ENCODE measurements at regions not wholly inside any gene's neighbourhood (a gene's known extent, or its start where the extent isn't known, plus 50 kb on each side); places are given as distances from the start of the nearest gene placed in this dataset.

DNA sequence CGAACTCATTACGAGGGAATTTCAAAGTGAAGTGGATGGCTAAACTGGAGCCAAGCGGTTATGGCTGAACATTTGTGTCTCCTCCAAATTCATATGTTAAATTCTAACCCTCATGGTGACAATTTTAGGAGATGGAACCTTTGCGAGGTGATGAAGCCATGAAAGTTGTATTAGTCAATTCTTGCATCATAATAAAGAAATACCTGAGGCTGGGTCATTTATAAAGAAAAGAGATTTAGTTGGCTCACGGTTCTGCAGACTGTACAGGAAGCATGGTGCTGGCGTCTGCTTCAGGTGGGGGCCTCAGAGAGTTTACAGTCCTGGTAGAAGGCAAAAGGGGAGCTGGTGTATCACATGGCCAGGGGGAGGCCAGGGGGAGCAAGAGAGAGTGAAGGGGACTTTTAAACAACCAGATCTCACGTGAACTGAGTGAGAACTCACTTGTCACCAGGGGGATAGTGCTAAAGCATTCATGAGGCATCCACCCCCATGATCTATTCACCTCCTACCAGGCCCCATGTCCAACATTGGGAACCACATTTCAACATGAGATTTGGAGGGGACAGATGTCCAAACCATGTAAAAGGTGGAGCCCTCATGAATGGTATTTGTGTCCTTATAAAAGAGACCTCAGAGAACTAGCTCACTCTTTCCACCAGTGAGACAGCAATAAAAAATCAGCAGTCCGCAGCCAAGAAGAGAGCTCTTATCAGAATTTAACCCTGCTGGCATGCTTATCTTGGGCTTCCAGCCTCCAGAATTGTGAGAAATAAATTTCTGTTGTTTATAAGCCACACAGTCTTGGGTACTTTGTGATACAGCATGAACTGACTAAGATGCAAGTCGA is 143.4 kb downstream of the MTRR start:
- no peak for DNase-seq
- Mint-ChIP-seq H3K27ac (ENCODE audit: unreplicated experiment) (no peak overlapping the region), H3K4me1 (ENCODE audit: low read depth, unreplicated experiment) (no peaks in the 10 kb centered on the region), H3K4me3 (ENCODE audit: low read depth, unreplicated experiment) (no peak overlapping the region), H3K9me3 (ENCODE audit: low read depth, unreplicated experiment) (peaks cover 3% of the 10 kb centered on the region), H3K36me3 (ENCODE audit: insufficient read depth, unreplicated experiment) (no peaks in the 10 kb centered on the region), H3K27me3 (ENCODE audit: unreplicated experiment) (no peaks in the 10 kb centered on the region)
- intact Hi-C loops (cut with micrococcal nuclease; ENCODE audit: unreplicated experiment) = no loop called here
- CTCF ChIA-PET = no interaction called here
- TF ChIP-seq, protein P1, sequence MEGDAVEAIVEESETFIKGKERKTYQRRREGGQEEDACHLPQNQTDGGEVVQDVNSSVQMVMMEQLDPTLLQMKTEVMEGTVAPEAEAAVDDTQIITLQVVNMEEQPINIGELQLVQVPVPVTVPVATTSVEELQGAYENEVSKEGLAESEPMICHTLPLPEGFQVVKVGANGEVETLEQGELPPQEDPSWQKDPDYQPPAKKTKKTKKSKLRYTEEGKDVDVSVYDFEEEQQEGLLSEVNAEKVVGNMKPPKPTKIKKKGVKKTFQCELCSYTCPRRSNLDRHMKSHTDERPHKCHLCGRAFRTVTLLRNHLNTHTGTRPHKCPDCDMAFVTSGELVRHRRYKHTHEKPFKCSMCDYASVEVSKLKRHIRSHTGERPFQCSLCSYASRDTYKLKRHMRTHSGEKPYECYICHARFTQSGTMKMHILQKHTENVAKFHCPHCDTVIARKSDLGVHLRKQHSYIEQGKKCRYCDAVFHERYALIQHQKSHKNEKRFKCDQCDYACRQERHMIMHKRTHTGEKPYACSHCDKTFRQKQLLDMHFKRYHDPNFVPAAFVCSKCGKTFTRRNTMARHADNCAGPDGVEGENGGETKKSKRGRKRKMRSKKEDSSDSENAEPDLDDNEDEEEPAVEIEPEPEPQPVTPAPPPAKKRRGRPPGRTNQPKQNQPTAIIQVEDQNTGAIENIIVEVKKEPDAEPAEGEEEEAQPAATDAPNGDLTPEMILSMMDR (IDR thresholded peaks at IDR 0.05; ENCODE audit: unreplicated experiment) = no peak
- BruUV-seq (replicated peaks) = no TSS peak

DNA sequence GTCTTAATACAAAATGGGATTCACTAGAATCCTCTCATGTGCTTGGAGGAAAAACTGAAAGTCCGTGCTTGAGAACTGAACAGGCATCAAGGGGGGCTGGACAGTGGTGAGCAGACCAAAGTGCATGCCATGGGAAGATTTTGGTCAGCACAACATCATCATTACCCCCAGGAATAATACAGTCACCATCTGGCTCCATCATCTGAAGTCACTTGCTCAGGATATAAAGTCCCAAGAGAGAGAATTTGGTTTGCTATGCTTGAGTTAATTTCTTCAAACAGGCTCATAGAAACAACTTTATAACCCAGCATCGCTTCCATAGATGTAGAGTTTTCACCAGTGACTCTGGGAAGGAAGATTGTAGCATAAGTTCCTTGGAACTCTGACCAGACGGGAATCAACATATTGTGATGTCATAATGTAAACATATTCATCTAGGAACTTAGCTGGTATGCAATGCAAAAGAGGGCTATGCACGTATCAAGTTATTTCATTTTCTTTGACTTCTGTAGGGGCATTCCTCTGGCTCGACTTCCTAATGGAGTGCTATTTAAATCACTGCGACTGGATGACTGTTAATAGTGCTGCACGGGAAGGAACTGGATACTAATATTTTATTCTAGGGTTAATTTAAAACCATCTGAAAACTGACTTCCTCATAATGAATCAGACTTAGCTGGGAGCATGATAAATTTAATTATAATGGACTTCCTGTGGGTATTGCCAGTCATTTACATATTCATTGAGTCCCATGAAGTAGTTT is 145.2 kb downstream of the MTRR start:
- H3K27me3 Mint-ChIP-seq (ENCODE audit: unreplicated experiment) = no peaks in the 10 kb centered on the region
- intact Hi-C loops (cut with micrococcal nuclease; ENCODE audit: unreplicated experiment) = no loop called here
- TF ChIP-seq, protein P1 (IDR thresholded peaks at IDR 0.05; ENCODE audit: unreplicated experiment) = no peak
- H3K4me3 Mint-ChIP-seq (ENCODE audit: low read depth, unreplicated experiment) = no peak overlapping the region
- no peaks in the 10 kb centered on the region for H3K36me3 Mint-ChIP-seq (ENCODE audit: insufficient read depth, unreplicated experiment)
- peaks cover 3% of the 10 kb centered on the region for H3K9me3 Mint-ChIP-seq (ENCODE audit: low read depth, unreplicated experiment)
- no peak overlapping the region for H3K27ac Mint-ChIP-seq (ENCODE audit: unreplicated experiment)
- no TSS peak for BruUV-seq (replicated peaks)
- CTCF ChIA-PET = no interaction called here
- H3K4me1 Mint-ChIP-seq (ENCODE audit: low read depth, unreplicated experiment) = no peaks in the 10 kb centered on the region
- no peak for DNase-seq

DNA sequence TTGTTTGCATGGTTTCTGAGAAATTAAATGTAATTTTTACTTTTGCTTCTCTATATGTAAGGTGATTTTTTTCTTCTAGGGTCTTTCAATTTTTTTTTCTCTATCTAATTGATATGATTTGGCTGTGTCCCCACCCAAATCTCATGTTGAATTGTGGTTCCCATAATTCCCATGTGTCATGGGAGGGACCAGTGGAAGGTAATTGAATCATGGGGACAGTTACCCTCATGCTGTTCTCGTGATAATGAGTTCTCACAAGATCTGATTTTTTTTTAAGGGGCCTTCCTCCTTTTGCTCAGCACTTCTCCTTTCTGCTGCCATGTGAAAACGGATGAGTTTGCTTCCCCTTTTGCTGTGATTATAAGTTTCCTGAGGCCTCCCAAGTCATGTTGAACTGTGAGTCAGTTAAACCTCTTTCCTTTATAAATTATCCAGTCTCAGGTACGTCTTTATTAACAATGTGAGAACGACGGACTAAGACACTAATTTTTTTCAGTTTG is 150.8 kb downstream of the MTRR start:
- no peak overlapping the region for H3K4me3 Mint-ChIP-seq (ENCODE audit: low read depth, unreplicated experiment)
- H3K4me1 Mint-ChIP-seq (ENCODE audit: low read depth, unreplicated experiment) = no peaks in the 10 kb centered on the region
- no TSS peak for BruUV-seq (replicated peaks)

DNA sequence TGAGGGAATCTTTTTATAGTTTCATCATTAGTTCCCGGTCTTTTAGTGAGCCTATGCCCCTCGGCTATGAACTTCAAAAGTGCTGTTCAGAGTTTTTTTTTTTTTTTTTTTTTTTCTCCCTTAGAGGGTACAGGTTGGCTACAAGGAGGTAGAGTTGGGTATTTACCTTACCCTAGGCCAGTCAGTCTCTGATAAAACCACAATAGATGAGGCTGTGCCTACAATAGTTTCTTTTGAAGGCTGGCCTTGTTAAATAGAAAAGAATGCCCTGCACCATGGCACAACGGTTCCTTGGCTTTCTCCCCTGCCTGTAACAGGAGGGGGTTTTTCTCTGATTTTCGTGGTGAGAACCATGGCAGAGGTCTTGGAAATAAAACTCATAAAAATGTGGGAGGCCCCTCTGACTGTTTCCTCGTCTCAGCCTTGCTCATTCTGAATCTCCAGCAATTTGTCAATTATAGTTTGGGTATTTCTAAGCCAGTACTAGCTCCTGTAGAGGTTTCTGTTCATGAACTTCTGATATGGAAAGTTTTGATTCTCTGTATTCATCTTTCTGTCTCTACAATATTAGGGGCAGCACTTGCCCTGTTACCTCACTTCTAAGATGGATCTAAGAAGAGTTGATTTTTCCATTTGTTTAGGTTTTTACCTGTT is 152.0 kb downstream of the MTRR start:
- no TSS peak for BruUV-seq (replicated peaks)
- CTCF ChIA-PET = no interaction called here
- Mint-ChIP-seq H3K4me1 (ENCODE audit: low read depth, unreplicated experiment) (no peaks in the 10 kb centered on the region), H3K4me3 (ENCODE audit: low read depth, unreplicated experiment) (no peak overlapping the region), H3K9me3 (ENCODE audit: low read depth, unreplicated experiment) (no peaks in the 10 kb centered on the region), H3K27ac (ENCODE audit: unreplicated experiment) (no peak overlapping the region), H3K27me3 (ENCODE audit: unreplicated experiment) (no peaks in the 10 kb centered on the region), H3K36me3 (ENCODE audit: insufficient read depth, unreplicated experiment) (no peaks in the 10 kb centered on the region)
- no peak for DNase-seq
- TF ChIP-seq, protein P1 (IDR thresholded peaks at IDR 0.05; ENCODE audit: unreplicated experiment) = no peak
- intact Hi-C loops (cut with micrococcal nuclease; ENCODE audit: unreplicated experiment) = no loop called here

More for the DNA sequence above, 150.8 kb downstream of the MTRR start:
- CTCF ChIA-PET = no interaction called here
- Mint-ChIP-seq H3K36me3 (ENCODE audit: insufficient read depth, unreplicated experiment) (no peaks in the 10 kb centered on the region), H3K9me3 (ENCODE audit: low read depth, unreplicated experiment) (no peaks in the 10 kb centered on the region), H3K27ac (ENCODE audit: unreplicated experiment) (no peak overlapping the region), H3K27me3 (ENCODE audit: unreplicated experiment) (no peaks in the 10 kb centered on the region)
- no peak for DNase-seq
- TF ChIP-seq, protein P1 (IDR thresholded peaks at IDR 0.05; ENCODE audit: unreplicated experiment) = no peak
- intact Hi-C loops (cut with micrococcal nuclease; ENCODE audit: unreplicated experiment) = no loop called here
